ENCODE measurements at regions not wholly inside any gene's neighbourhood (a gene's known extent, or its start where the extent isn't known, plus 50 kb on each side); places are given as distances from the start of the nearest gene placed in this dataset.

- no peak overlapping the region for H3K4me3 ChIP-seq (replicated peaks; ENCODE audit: low read depth, low read length)
- TF ChIP-seq, protein P1, sequence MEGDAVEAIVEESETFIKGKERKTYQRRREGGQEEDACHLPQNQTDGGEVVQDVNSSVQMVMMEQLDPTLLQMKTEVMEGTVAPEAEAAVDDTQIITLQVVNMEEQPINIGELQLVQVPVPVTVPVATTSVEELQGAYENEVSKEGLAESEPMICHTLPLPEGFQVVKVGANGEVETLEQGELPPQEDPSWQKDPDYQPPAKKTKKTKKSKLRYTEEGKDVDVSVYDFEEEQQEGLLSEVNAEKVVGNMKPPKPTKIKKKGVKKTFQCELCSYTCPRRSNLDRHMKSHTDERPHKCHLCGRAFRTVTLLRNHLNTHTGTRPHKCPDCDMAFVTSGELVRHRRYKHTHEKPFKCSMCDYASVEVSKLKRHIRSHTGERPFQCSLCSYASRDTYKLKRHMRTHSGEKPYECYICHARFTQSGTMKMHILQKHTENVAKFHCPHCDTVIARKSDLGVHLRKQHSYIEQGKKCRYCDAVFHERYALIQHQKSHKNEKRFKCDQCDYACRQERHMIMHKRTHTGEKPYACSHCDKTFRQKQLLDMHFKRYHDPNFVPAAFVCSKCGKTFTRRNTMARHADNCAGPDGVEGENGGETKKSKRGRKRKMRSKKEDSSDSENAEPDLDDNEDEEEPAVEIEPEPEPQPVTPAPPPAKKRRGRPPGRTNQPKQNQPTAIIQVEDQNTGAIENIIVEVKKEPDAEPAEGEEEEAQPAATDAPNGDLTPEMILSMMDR (IDR thresholded peaks at IDR 0.05; ENCODE audit: low read depth, low read length, missing control alignments) = no peak
- DNase-seq (ENCODE audit: extremely low read depth, low read depth) = no peak
These were observed 145.1 kb downstream of the B3GNT2 start for GRCh38 chr2:62340994-62341484.

DNA sequence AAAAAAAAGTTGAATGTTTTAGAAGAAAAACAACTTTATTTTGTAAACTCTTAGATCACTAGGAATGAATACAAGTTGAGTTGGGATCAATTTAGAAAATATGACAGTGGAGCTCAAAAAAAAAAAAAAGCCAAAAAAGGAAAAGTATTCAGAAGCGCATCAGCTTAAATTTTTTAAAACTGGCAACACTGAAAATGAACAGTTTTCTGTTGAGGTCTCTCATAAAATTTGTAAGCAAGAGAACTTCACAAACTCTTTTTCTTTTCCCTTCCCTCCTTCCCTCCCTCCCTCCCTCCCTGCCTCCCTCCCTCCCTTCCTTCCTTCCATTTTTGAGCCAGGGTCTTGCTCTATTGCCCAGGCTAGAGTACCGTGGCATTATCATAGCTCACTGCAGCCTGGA, 143.9 kb downstream of the B3GNT2 start:
- no peak for DNase-seq (ENCODE audit: extremely low read depth, low read depth)
- no peak overlapping the region for H3K4me3 ChIP-seq (replicated peaks; ENCODE audit: low read depth, low read length)
- TF ChIP-seq, protein P1 (IDR thresholded peaks at IDR 0.05; ENCODE audit: low read depth, low read length, missing control alignments) = no peak

GRCh38 chr2:62339413-62339812, 143.5 kb downstream of the B3GNT2 start:
- no peak overlapping the region for H3K4me3 ChIP-seq (replicated peaks; ENCODE audit: low read depth, low read length)
- TF ChIP-seq, protein P1 (IDR thresholded peaks at IDR 0.05; ENCODE audit: low read depth, low read length, missing control alignments) = no peak
- DNase-seq (ENCODE audit: extremely low read depth, low read depth) = no peak

DNA sequence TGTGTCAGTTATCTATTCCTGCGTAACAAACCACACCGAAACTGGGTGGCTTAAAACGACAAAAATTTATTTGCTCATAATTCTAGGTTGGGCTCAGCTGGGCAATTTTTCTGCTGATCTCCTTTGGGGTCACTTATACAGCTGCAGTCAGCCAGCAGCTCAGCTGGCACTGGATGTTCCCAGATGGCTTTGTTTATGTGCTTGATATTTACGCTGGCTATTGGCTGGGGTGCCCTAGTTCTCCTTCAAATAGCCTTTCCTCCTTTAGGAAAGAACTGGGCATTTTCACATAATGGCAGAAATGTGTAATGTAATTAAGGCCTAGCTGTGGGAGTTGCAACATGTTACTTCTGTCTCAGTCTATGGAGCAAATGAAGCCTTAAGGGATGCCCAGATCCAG, 142.2 kb downstream of the B3GNT2 start:
- TF ChIP-seq, protein P1 (IDR thresholded peaks at IDR 0.05; ENCODE audit: low read depth, low read length, missing control alignments) = no peak

GRCh38 chr2:62337403-62337802, 141.5 kb downstream of the B3GNT2 start:
- no peak for DNase-seq (ENCODE audit: extremely low read depth, low read depth)
- no peak overlapping the region for H3K4me3 ChIP-seq (replicated peaks; ENCODE audit: low read depth, low read length)
- TF ChIP-seq, protein P1 (IDR thresholded peaks at IDR 0.05; ENCODE audit: low read depth, low read length, missing control alignments) = no peak

More for the DNA sequence above, 142.2 kb downstream of the B3GNT2 start:
- no peak for DNase-seq (ENCODE audit: extremely low read depth, low read depth)
- H3K4me3 ChIP-seq (replicated peaks; ENCODE audit: low read depth, low read length) = no peak overlapping the region

DNA sequence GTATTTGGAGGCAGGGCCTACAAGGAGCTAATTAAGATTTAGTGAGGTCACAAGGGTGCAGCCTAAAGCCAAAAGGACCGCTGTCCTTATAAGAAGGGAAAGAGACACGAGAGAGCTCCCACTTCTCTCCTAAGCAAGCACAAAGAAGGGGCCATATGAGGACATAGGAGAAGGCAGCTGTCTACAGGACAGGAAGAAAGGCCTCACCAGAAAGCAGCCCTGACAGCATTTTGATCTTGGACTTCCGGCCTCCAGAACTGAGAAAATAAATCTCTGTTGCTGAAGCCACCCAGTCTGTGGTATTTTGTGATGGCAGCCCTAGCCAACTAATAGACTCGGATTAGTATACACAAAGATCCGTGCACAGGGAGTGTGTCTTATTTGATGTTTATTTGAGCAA, 139.7 kb downstream of the B3GNT2 start:
- TF ChIP-seq, protein P1 (IDR thresholded peaks at IDR 0.05; ENCODE audit: low read depth, low read length, missing control alignments) = no peak
- no peak overlapping the region for H3K4me3 ChIP-seq (replicated peaks; ENCODE audit: low read depth, low read length)
- no peak for DNase-seq (ENCODE audit: extremely low read depth, low read depth)

DNA sequence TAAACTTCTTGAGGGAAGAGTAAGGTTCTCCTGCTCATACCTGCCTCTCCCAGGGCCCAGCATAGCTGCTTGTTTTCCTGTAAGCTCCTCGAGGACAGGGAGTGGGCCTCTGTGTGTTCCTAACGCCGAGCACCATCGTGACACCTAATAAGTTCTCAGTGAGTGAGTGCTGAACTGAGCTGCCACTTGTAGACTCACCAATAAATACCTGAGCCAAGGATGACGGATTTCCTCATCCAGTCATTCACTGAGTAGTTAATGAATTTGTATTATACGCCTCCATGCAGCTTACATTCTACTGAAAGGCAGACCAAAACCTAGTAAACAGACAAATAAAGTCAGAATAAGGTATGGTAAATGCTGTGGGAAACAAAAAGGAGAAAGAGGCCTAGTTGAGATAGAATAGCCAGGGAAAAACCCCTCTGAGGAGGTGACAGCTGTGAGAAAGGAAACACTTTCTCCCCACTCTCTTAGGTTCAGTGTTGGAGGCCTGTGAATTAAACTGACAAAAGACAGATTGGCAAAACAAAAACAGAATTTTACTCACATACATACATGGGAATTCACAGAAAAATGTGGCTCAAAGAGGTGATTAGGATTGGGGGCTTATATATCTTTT, 138.6 kb downstream of the B3GNT2 start:
- TF ChIP-seq, protein P1 (IDR thresholded peaks at IDR 0.05; ENCODE audit: low read depth, low read length, missing control alignments) = no peak
- DNase-seq (ENCODE audit: extremely low read depth, low read depth) = no peak
- no peak overlapping the region for H3K4me3 ChIP-seq (replicated peaks; ENCODE audit: low read depth, low read length)

All from HFF-Myc (cell line).